ENCODE measurements at regions not wholly inside any gene's neighbourhood (a gene's known extent, or its start where the extent isn't known, plus 50 kb on each side); places are given as distances from the start of the nearest gene placed in this dataset.

DNA sequence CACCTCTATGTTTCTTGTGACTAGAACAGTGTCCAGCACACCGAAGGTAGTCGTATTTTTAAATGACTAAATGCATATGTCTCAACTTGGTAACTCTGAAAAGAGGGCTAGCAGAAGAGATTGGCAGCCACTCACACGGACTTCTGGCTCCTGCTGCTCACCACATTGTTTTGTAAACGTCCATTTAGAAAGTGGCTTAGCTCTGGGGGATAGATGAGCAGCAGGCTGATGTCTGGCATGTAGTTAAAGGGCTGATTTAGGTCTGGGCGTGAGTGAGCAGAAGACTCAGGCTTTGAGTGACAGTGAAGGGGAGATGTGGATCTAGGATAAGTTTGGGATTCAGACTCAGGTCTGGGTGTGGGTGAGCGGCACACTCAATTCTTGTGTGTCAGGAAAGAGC is 372.9 kb upstream of the HS6ST1 start:
- TF ChIP-seq, protein P1, sequence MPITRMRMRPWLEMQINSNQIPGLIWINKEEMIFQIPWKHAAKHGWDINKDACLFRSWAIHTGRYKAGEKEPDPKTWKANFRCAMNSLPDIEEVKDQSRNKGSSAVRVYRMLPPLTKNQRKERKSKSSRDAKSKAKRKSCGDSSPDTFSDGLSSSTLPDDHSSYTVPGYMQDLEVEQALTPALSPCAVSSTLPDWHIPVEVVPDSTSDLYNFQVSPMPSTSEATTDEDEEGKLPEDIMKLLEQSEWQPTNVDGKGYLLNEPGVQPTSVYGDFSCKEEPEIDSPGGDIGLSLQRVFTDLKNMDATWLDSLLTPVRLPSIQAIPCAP (CRISPR knock-in tag; IDR thresholded peaks at IDR 0.05): no peak
- TF ChIP-seq CTCF (IDR thresholded peaks at IDR 0.05) (no peak), NR2C2 (CRISPR knock-in tag; IDR thresholded peaks at IDR 0.05) (no peak), NR1H2 (CRISPR knock-in tag; IDR thresholded peaks at IDR 0.05) (no peak), FOXP4 (CRISPR knock-in tag; IDR thresholded peaks at IDR 0.05) (no peak), CREB1 (CRISPR knock-in tag; IDR thresholded peaks at IDR 0.05) (no peak), SP1 (CRISPR knock-in tag; conservative IDR thresholded peaks at IDR 0.05) (no peak)
- TF ChIP-seq, protein P2, sequence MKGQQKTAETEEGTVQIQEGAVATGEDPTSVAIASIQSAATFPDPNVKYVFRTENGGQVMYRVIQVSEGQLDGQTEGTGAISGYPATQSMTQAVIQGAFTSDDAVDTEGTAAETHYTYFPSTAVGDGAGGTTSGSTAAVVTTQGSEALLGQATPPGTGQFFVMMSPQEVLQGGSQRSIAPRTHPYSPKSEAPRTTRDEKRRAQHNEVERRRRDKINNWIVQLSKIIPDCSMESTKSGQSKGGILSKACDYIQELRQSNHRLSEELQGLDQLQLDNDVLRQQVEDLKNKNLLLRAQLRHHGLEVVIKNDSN (CRISPR knock-in tag; IDR thresholded peaks at IDR 0.05): no peak
